GM21528 (cell line): ENCODE measurements at regions not wholly inside any gene's neighbourhood (a gene's known extent, or its start where the extent isn't known, plus 50 kb on each side); places are given as distances from the start of the nearest gene placed in this dataset.
A peak's percentile ranks its signal among the peaks of the same experiment; 100 is the strongest.
"Not testable (repeated sequence)": the region's sequence is repeated elsewhere in the genome, so short reads cannot be mapped to it uniquely, and the experiment has no call there.

Source experiments
- ATAC-seq: cut with Tn5 transposase; IDR thresholded peaks from one replicate; pipeline ENCODE4 v1.9.1; 2021; ENCODE audit warnings: mild to moderate bottlenecking, moderate library complexity; ENCODE audit not compliant: unreplicated experiment, low FRiP score

GRCh38 chr2:57453945-57454344 lies 592.7 kb upstream of the VRK2 start:
- ATAC-seq = no peak

- ATAC-seq = no peak
Measured at GRCh38 chr2:57460396-57461276, 586.0 kb upstream of the VRK2 start.

- ATAC-seq = no peak
Measured at GRCh38 chr2:57461624-57462023, 585.0 kb upstream of the VRK2 start.

- ATAC-seq = no peak
Measured at GRCh38 chr2:57465067-57465466, 581.5 kb upstream of the VRK2 start.

GRCh38 chr2:57465967-57466366 lies 580.6 kb upstream of the VRK2 start:
- ATAC-seq = no peak

- no peak for ATAC-seq
Measured at GRCh38 chr2:57475391-57475790, 571.2 kb upstream of the VRK2 start.

GRCh38 chr2:57479981-57480380 lies 566.6 kb upstream of the VRK2 start:
- no peak for ATAC-seq

- no peak for ATAC-seq
Measured at GRCh38 chr2:57488061-57488460, 558.5 kb upstream of the VRK2 start.

GRCh38 chr2:57490741-57491140 lies 555.9 kb upstream of the VRK2 start:
- ATAC-seq = no peak

GRCh38 chr2:57491213-57491612 lies 555.4 kb upstream of the VRK2 start:
- ATAC-seq = no peak

GRCh38 chr2:57493966-57494365 lies 552.6 kb upstream of the VRK2 start:
- not testable (repeated sequence) for ATAC-seq

- peak; percentile 89 for ATAC-seq
Measured at GRCh38 chr2:57497489-57498096, 549.0 kb upstream of the VRK2 start.

GRCh38 chr2:57504787-57505186 lies 541.8 kb upstream of the VRK2 start:
- no peak for ATAC-seq

- ATAC-seq = no peak
Measured at GRCh38 chr2:57509189-57509588, 537.4 kb upstream of the VRK2 start.

- no peak for ATAC-seq
Measured at GRCh38 chr2:57510704-57511103, 535.9 kb upstream of the VRK2 start.

- ATAC-seq = no peak
Measured at GRCh38 chr2:57515366-57515765, 531.2 kb upstream of the VRK2 start.

GRCh38 chr2:57516698-57517340 lies 529.8 kb upstream of the VRK2 start:
- peak; percentile 91 for ATAC-seq

- no peak for ATAC-seq
Measured at GRCh38 chr2:57523304-57523703, 523.3 kb upstream of the VRK2 start.

- ATAC-seq = no peak
Measured at GRCh38 chr2:57527685-57528084, 518.9 kb upstream of the VRK2 start.

- no peak for ATAC-seq
Measured at GRCh38 chr2:57528499-57528898, 518.1 kb upstream of the VRK2 start.

- no peak for ATAC-seq
Measured at GRCh38 chr2:57534358-57534757, 512.2 kb upstream of the VRK2 start.
